ENCODE measurements at regions not wholly inside any gene's neighbourhood (a gene's known extent, or its start where the extent isn't known, plus 50 kb on each side); places are given as distances from the start of the nearest gene placed in this dataset.

- Histone ChIP-seq H3K4me2 (ENCODE audit: insufficient read depth in 1 of 2, low read depth in 2 of 2, low read length in 2 of 2) (no peak overlapping the region), H2AK5ac (ENCODE audit: low read depth, low read length) (no peak overlapping the region), H4K5ac (ENCODE audit: insufficient read length, low read depth, low read length) (no peak overlapping the region), H3K4ac (replicated peaks; ENCODE audit: insufficient read length, low read depth, low read length) (no peak overlapping the region), H3K23me2 (ENCODE audit: low read depth, low read length) (no peaks in the 10 kb centered on the region), H2BK120ac (replicated peaks; ENCODE audit: low read depth, low read length) (no peak overlapping the region), H2BK15ac (ENCODE audit: low read length) (no peak overlapping the region), H3K9ac (replicated peaks in 1 of 4; ENCODE audit: extremely low read depth in 1 of 4, low read depth in 3 of 4, low read length in 3 of 4) (no peak overlapping the region), H3K4me1 (replicated peaks in 1 of 4; ENCODE audit: control insufficient read depth in 3 of 4, insufficient read depth in 4 of 4, low read length in 3 of 4) (peaks cover 0 to 8% (median 1%) of the 10 kb centered on the region in 4 experiments; a peak in 2 of 7 replicates), H3K9me3 (ENCODE audit: insufficient read depth in 2 of 2, low read depth in 1 of 2, low read length in 1 of 2) (no peaks in the 10 kb centered on the region), H3K79me2 (ENCODE audit: control insufficient read depth in 1 of 2, insufficient read depth in 2 of 2, low read length in 2 of 2) (no peaks in the 10 kb centered on the region), H3K27me3 (replicated peaks in 1 of 4; ENCODE audit: control insufficient read depth in 3 of 4, extremely low read depth in 1 of 4, insufficient read depth in 3 of 4, low read length in 3 of 4) (no peaks in the 10 kb centered on the region), H3K18ac (ENCODE audit: extremely low read depth, low read length) (no peak overlapping the region), H3K56ac (replicated peaks; ENCODE audit: insufficient read length, low read depth, low read length) (no peak overlapping the region), H3K14ac (ENCODE audit: insufficient read length) (no peak overlapping the region), H2BK20ac (ENCODE audit: low read length) (no peak overlapping the region), H2BK12ac (ENCODE audit: low read depth, low read length) (no peak overlapping the region), H3K4me3 (ENCODE audit: extremely low read depth in 1 of 4, insufficient read depth in 2 of 4, low read depth in 3 of 4, low read length in 4 of 4) (no peak overlapping the region), H3K79me1 (ENCODE audit: low read depth, low read length) (no peaks in the 10 kb centered on the region), H3K36me3 (ENCODE audit: control insufficient read depth in 2 of 4, insufficient read depth in 4 of 4, low read length in 3 of 4) (no peaks in the 10 kb centered on the region), H2AFZ (ENCODE audit: low read length) (peak overlapping the region; percentile 97), H4K91ac (replicated peaks; ENCODE audit: insufficient read length, low read length) (no peak overlapping the region), H4K8ac (ENCODE audit: extremely low read depth, insufficient read depth, low read length) (no peak overlapping the region), H3K27ac (ENCODE audit: low read depth, low read length) (no peak overlapping the region), H3K23ac (ENCODE audit: insufficient read length) (no peak overlapping the region), H4K20me1 (replicated peaks in 1 of 2; ENCODE audit: control insufficient read depth in 1 of 2, insufficient read depth in 2 of 2, low read length in 2 of 2) (no peaks in the 10 kb centered on the region), H2BK5ac (ENCODE audit: low read depth, low read length) (no peak overlapping the region)
- CTCF ChIA-PET (ENCODE audit: partially characterized antibody): no interaction called here
- 86% methylated on average over 6 of the region's 6 CpGs; no CpG with 5 or more reads in 1 of the 2 experiments for WGBS, 2 experiments (ENCODE audit: extremely low coverage in 1 of 2, insufficient coverage in 1 of 2, insufficient read length in 1 of 2, insufficient replicate concordance in 2 of 2, low coverage in 1 of 2, low lambda C conversion rate in 2 of 2, missing lambda C conversion rate in 1 of 2)
- FAIRE-seq (peak; percentile 7), DNase-seq (ENCODE audit: low read depth in 1 of 2, low spot score in 2 of 2) (no peak)
- TF ChIP-seq MAFK (IDR thresholded peaks at IDR 0.05; ENCODE audit: low read depth, low read length): no peak
- POLR2A ChIA-PET (ENCODE audit: partially characterized antibody): no interaction called here
These were observed 594.8 kb upstream of the ADGRL2 start for GRCh38 chr1:81205956-81206355.

Measured in H1 (cell line).